Limb (tissue), 2 donors: ENCODE measurements at regions not wholly inside any gene's neighbourhood (a gene's known extent, or its start where the extent isn't known, plus 50 kb on each side); places are given as distances from the start of the nearest gene placed in this dataset.
"Not testable (repeated sequence)": the region's sequence is repeated elsewhere in the genome, so short reads cannot be mapped to it uniquely, and the experiment has no call there.

Source experiments
- DNase-seq, 2 donors: peaks; one replicate each; pipeline ENCODE4 v3.0.0-alpha.2; 2016; ENCODE audit errors: extremely low spot score in 2 of 2

- no peak for DNase-seq
Measured at GRCh38 chr4:97334348-97334747, 808.9 kb downstream of the STPG2 start.

GRCh38 chr4:97349468-97350186 is 793.6 kb downstream of the STPG2 start:
- DNase-seq = no peak

DNA sequence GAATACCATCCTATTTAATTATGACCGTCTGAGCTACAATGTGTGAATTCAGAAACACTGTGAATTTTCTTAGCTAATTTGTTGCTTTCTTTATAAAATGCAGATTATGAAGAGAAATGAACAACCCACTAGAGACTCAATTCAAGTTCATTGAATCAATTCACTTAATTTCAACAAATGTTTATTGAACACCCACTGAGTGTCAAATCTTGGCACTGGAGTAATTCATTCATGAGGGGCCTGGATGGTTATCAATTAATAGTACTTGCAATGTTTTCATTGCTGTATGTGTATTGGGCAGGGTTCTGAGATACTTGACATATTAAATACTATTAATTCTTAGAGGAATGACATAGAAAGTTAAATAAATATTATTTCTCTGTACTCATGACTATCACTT is 789.4 kb downstream of the STPG2 start:
- DNase-seq = no peak

DNA sequence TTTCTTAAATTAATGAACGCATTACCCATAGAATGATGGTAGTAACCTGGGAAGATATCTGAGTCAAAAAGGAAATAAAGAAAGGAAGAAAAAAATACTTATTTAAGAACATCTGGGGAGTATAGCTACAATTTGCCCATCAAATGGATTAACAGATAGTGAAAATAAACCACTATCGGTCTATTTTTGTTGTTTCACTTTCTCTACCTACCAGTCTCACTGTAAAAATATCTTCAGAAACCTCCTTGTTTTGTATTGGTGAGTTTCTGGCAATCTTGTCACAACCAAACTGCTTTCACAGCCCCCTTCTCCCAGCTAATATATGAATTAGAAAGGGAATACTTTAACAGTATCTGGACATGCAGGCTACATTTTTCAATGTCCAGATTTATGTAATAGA is 783.5 kb downstream of the STPG2 start:
- no peak for DNase-seq

GRCh38 chr4:97360733-97361132 is 782.5 kb downstream of the STPG2 start:
- DNase-seq = no peak

GRCh38 chr4:97367878-97368277 is 775.4 kb downstream of the STPG2 start:
- no peak for DNase-seq

GRCh38 chr4:97370568-97370967 is 772.7 kb downstream of the STPG2 start:
- no peak for DNase-seq

DNA sequence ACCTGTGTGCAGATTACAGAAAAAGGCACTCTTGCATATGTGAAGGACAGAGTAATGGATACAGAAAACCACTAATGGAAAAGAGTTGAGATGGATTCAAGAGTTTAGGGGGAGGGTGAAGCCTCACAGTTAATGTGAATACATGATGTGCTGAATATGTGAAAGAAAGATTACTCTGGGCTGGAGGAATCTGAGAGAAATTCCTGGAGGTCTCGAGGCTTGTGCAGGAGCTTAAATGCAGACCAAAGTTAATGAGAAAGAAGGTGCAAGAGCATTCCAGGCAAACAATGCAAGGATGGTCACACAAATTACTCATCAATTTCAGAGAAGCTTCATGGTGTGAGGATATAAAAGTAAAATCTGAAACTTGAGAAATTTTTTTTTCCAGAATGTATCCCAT is 768.8 kb downstream of the STPG2 start:
- no peak for DNase-seq

GRCh38 chr4:97386969-97387368 is 756.3 kb downstream of the STPG2 start:
- DNase-seq = no peak

- no peak for DNase-seq
Measured at GRCh38 chr4:97394653-97395052, 748.6 kb downstream of the STPG2 start.

DNA sequence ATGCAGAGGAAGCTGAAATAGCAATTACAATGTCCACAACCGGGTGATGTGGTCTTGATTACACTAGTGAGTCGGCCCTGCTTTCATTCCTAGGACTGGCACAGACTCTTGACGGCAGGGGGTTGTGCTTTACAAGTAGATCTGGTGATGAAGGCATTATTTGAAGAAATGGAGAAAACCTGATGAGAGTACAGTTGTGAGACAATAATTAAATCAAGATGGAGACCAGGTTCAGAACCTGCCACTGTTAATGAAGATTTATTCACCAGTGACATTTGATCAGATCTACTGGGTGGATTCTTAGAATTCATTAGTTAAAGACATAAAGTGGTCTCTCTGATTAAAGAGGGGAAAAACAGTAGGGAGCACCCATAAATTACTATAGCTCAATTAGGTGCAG is 747.2 kb downstream of the STPG2 start:
- DNase-seq = no peak

- no peak for DNase-seq
Measured at GRCh38 chr4:97396605-97397004, 746.7 kb downstream of the STPG2 start.

GRCh38 chr4:97404876-97405523 is 738.3 kb downstream of the STPG2 start:
- DNase-seq = no peak

DNA sequence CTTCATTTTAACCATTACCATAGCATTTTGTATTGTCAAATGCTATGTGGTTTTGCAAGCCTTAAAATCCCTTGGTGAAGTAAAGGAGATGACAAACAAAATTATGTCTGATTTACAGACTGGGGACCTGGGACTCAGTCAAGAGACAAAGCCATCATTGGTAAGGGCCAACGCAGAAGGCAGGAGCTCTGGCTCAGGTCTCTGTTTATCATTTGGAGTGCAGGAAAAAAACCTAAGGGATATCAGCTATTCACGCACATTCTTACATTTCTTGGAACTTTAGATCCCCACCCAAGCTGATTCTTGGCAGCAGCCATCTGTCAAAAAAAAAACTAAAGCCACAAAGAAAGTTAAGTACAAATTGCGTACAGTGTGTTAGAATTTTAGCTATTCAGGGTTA is 731.9 kb downstream of the STPG2 start:
- peak in 1 of 2 donors; percentile 43 for DNase-seq

DNA sequence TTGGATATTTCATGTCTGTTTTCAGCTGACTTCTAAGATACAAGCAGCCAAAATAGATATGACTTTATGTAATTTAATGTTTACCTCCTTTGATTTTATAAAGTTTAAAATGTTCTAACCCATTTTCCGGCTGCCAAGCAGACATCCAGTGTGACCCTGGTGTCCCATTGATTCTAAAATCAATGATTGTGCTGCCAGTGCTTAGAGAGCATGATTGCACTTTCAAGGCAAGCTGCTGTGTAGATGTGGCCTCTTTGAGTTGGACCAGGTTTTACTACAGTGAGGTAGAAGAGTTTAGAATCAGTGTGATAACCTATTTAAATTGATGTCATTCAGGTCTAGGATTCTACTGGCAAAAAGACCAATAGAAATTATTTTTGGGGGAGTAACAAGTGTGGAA is 730.9 kb downstream of the STPG2 start:
- no peak for DNase-seq

DNA sequence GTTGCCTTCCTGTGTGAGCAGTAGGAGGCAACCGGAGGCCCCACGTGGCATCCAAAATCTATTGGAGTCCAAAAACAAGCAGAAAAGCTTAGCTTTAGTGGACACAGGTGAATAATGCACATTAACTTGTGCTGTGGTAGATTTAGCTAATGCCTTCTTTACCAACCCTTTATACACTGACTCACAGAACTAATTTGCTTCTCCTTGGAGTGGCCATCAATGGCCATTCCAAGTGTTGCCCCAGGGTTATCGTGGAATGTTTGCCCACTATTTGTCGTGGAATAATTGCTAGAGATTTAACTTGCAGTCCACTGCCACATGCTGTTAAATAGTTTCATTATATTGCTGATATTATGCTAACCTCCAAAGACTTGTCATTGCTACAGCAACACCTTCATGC is 729.1 kb downstream of the STPG2 start:
- no peak for DNase-seq

DNA sequence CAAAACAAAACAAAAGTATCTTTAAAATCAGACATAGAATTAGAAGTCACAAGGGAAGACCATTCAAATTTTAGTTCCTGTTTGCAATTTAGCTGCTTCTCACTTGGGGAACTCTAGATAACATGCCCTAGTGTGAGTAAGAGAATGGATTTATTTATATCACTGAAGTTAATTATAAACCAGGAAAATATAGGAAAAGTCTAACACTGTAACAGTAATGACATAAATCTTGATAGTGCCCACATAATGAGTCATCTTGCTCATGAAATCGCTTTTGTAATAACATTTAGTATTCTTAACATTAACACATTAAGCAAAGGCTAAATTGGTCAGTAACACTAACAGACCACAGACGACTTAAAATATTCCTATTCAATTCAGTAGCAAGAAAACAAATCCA is 710.7 kb downstream of the STPG2 start:
- DNase-seq = no peak

DNA sequence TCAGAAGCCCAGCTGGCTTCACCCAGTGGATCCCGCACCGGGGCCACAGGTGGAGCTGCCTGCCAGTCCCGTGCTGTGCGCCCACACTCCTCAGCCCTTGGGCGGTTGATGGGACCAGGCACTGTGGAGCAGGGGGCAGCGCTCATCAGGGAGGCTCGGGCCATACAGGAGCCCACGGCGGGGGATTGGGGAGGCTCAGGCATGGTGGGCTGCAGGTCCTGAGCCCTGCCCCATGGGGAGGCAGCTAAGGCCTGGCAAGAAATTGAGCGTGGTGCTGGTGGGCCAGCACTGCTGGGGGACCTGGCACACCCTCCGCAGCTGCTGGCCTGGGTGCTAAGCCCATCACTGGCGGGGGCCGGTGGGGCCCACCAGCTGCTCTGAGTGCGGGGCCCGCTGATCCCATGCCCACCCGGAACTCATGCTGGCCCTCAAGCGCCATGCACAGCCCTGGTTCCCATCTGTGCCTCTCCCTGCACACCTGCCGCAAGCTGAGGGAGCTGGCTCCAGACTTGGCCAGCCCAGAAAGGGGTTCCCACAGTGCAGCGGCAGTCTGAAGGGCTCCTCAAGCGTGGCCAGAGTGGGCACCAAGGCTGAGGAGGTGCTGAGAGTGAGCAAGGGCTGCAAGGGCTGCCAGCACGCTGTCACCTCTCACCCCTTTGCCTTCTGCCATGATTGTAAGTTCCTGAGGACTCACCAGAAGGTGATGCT is 705.1 kb downstream of the STPG2 start:
- not testable (repeated sequence) for DNase-seq

GRCh38 chr4:97453186-97453585 is 690.1 kb downstream of the STPG2 start:
- no peak for DNase-seq

DNA sequence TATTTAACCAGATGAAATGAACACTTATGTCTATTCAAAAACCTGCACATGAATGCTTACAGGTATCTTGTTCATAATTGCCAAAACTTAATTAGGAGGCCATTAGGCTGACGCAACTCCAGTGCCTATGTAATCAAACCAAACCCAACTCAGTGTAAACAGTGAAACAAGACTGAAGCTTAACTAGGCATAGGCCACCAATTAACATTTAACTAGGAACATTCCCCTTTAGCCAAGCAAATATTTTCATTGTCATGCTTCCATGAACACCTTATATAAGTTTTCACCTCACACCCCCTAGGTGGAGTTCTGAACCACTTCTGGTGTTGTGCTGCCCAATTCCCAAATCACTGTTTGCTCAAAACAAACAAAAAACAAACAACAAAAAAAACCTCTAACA is 686.0 kb downstream of the STPG2 start:
- no peak for DNase-seq

- DNase-seq = no peak
Measured at GRCh38 chr4:97468272-97468671, 675.0 kb downstream of the STPG2 start.

- DNase-seq = no peak
Measured at GRCh38 chr4:97475621-97476020, 667.7 kb downstream of the STPG2 start.

DNA sequence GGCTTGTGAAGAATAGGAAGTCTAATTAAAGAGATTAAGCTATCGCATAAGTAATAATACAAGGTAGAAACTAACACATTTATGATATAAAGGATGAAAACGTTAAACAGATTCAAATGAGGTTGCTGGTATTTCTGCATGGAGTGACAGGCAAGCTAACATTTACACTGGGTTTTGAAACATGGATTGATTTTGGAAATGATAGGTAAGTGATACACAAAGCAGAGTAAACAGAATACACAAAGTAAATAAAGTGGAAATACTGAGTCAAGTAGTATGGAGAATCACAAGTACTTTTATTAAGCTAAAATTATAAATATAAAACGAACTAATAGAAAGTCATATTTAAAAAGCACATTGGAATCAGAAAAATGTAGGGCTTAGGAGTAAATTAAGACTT is 665.3 kb downstream of the STPG2 start:
- no peak for DNase-seq
